IPS-20b (cell line): ENCODE measurements at regions not wholly inside any gene's neighbourhood (a gene's known extent, or its start where the extent isn't known, plus 50 kb on each side); places are given as distances from the start of the nearest gene placed in this dataset.

Experiments
- H3K27ac ChIP-seq: one replicate; pipeline ENCODE4 v1.5.1; 2013; ENCODE audit warnings: low read length
- H3K27me3 ChIP-seq: 2 replicates; pipeline ENCODE4 v1.6.1; 2013; ENCODE audit warnings: mild to moderate bottlenecking, low read length, inconsistent platforms; ENCODE audit not compliant: insufficient read depth
- H3K36me3 ChIP-seq: 2 replicates; pipeline ENCODE4 v1.6.1; 2013; ENCODE audit warnings: low read depth, mild to moderate bottlenecking, inconsistent platforms, low read length, moderate library complexity; ENCODE audit not compliant: insufficient read depth
- H3K4me1 ChIP-seq: 2 replicates; pipeline ENCODE4 v1.6.1; 2013; ENCODE audit warnings: mild to moderate bottlenecking, control low read depth, inconsistent platforms, low read length, moderate library complexity; ENCODE audit not compliant: insufficient read depth
- H3K4me3 ChIP-seq: 2 replicates; pipeline ENCODE4 v1.5.1; 2013; ENCODE audit warnings: mild to moderate bottlenecking, low read length, inconsistent platforms
- H3K9ac ChIP-seq: 2 replicates; pipeline ENCODE4 v1.6.1; 2013; ENCODE audit warnings: low read depth, mild to moderate bottlenecking, inconsistent platforms, low read length, moderate library complexity
- H3K9me3 ChIP-seq: 2 replicates; pipeline ENCODE4 v1.6.1; 2013; ENCODE audit warnings: mild to moderate bottlenecking, low read depth, low read length, inconsistent platforms; ENCODE audit not compliant: insufficient read depth

- H3K27me3 ChIP-seq, result no peaks in the 10 kb centered on the region
- no peaks in the 10 kb centered on the region for H3K9me3 ChIP-seq
- H3K27ac ChIP-seq, result no peak overlapping the region
- no peaks in the 10 kb centered on the region for H3K36me3 ChIP-seq
- H3K4me3 ChIP-seq, result no peak overlapping the region
- H3K9ac ChIP-seq, result no peak overlapping the region
- H3K4me1 ChIP-seq, result peaks cover 24% of the 10 kb centered on the region
These were observed 260.0 kb downstream of the ARL4A start for GRCh38 chr7:12947465-12947864.

- Histone ChIP-seq H3K27ac (no peak overlapping the region), H3K9me3 (no peaks in the 10 kb centered on the region), H3K27me3 (no peaks in the 10 kb centered on the region), H3K9ac (peak overlapping the region; percentile 14; the same call in 1 of the 2 replicates), H3K36me3 (no peaks in the 10 kb centered on the region), H3K4me3 (no peak overlapping the region), H3K4me1 (peaks cover 13% of the 10 kb centered on the region)
These were observed 261.9 kb downstream of the ARL4A start for GRCh38 chr7:12949060-12949931.

GRCh38 chr7:12951397-12951801 lies 264.0 kb downstream of the ARL4A start:
- H3K9me3 ChIP-seq, result no peaks in the 10 kb centered on the region
- peaks cover 13% of the 10 kb centered on the region for H3K4me1 ChIP-seq
- H3K4me3 ChIP-seq, result no peak overlapping the region
- H3K27ac ChIP-seq, result no peak overlapping the region
- no peaks in the 10 kb centered on the region for H3K27me3 ChIP-seq
- H3K9ac ChIP-seq, result no peak overlapping the region
- H3K36me3 ChIP-seq, result no peaks in the 10 kb centered on the region

- no peaks in the 10 kb centered on the region for H3K27me3 ChIP-seq
These were observed 267.1 kb downstream of the ARL4A start for GRCh38 chr7:12954380-12955033.

GRCh38 chr7:12957487-12957886 lies 270.1 kb downstream of the ARL4A start:
- H3K4me1 ChIP-seq, result no peaks in the 10 kb centered on the region
- H3K27ac ChIP-seq, result no peak overlapping the region
- no peak overlapping the region for H3K4me3 ChIP-seq
- no peaks in the 10 kb centered on the region for H3K27me3 ChIP-seq
- H3K9ac ChIP-seq, result no peak overlapping the region
- no peaks in the 10 kb centered on the region for H3K9me3 ChIP-seq
- no peaks in the 10 kb centered on the region for H3K36me3 ChIP-seq

More at GRCh38 chr7:12954380-12955033, 267.1 kb downstream of the ARL4A start:
- no peaks in the 10 kb centered on the region for H3K9me3 ChIP-seq
- peaks cover 4% of the 10 kb centered on the region for H3K4me1 ChIP-seq
- H3K9ac ChIP-seq, result no peak overlapping the region
- H3K4me3 ChIP-seq, result no peak overlapping the region
- H3K27ac ChIP-seq, result no peak overlapping the region
- no peaks in the 10 kb centered on the region for H3K36me3 ChIP-seq

- Histone ChIP-seq H3K36me3 (no peaks in the 10 kb centered on the region), H3K4me3 (no peak overlapping the region), H3K27me3 (no peaks in the 10 kb centered on the region), H3K9ac (no peak overlapping the region), H3K27ac (no peak overlapping the region), H3K9me3 (no peaks in the 10 kb centered on the region), H3K4me1 (no peaks in the 10 kb centered on the region)
These were observed 274.6 kb downstream of the ARL4A start for GRCh38 chr7:12961910-12962480.

GRCh38 chr7:12963435-12963834 lies 276.0 kb downstream of the ARL4A start:
- H3K36me3 ChIP-seq, result no peaks in the 10 kb centered on the region
- H3K4me1 ChIP-seq, result no peaks in the 10 kb centered on the region
- no peak overlapping the region for H3K27ac ChIP-seq
- H3K9ac ChIP-seq, result no peak overlapping the region
- H3K9me3 ChIP-seq, result no peaks in the 10 kb centered on the region
- no peaks in the 10 kb centered on the region for H3K27me3 ChIP-seq
- H3K4me3 ChIP-seq, result no peak overlapping the region

GRCh38 chr7:12964836-12965235 lies 277.4 kb downstream of the ARL4A start:
- no peaks in the 10 kb centered on the region for H3K4me1 ChIP-seq
- H3K9ac ChIP-seq, result no peak overlapping the region
- no peak overlapping the region for H3K27ac ChIP-seq
- no peaks in the 10 kb centered on the region for H3K9me3 ChIP-seq
- no peaks in the 10 kb centered on the region for H3K36me3 ChIP-seq
- H3K4me3 ChIP-seq, result no peak overlapping the region
- no peaks in the 10 kb centered on the region for H3K27me3 ChIP-seq

- Histone ChIP-seq H3K4me1 (no peaks in the 10 kb centered on the region; the same call in 1 of the 2 replicates), H3K36me3 (no peaks in the 10 kb centered on the region), H3K27ac (no peak overlapping the region), H3K9me3 (no peaks in the 10 kb centered on the region), H3K27me3 (no peaks in the 10 kb centered on the region), H3K9ac (no peak overlapping the region), H3K4me3 (no peak overlapping the region)
These were observed 278.3 kb downstream of the ARL4A start for GRCh38 chr7:12965767-12966166.

GRCh38 chr7:12967322-12967721 lies 279.9 kb downstream of the ARL4A start:
- H3K4me3 ChIP-seq, result no peak overlapping the region
- H3K27ac ChIP-seq, result no peak overlapping the region
- no peak overlapping the region for H3K9ac ChIP-seq
- H3K4me1 ChIP-seq, result no peaks in the 10 kb centered on the region; the same call in 1 of the 2 replicates
- H3K36me3 ChIP-seq, result no peaks in the 10 kb centered on the region
- no peaks in the 10 kb centered on the region for H3K9me3 ChIP-seq
- no peaks in the 10 kb centered on the region for H3K27me3 ChIP-seq

- no peaks in the 10 kb centered on the region for H3K36me3 ChIP-seq
- H3K27ac ChIP-seq, result no peak overlapping the region
- H3K9ac ChIP-seq, result no peak overlapping the region
- H3K4me3 ChIP-seq, result no peak overlapping the region
- H3K27me3 ChIP-seq, result no peaks in the 10 kb centered on the region
- no peaks in the 10 kb centered on the region; the same call in 1 of the 2 replicates for H3K4me1 ChIP-seq
- H3K9me3 ChIP-seq, result no peaks in the 10 kb centered on the region
These were observed 281.5 kb downstream of the ARL4A start for GRCh38 chr7:12968836-12969422.
